GM21447 (cell line): ENCODE measurements at regions not wholly inside any gene's neighbourhood (a gene's known extent, or its start where the extent isn't known, plus 50 kb on each side); places are given as distances from the start of the nearest gene placed in this dataset.

Experiments used
- ATAC-seq: cut with Tn5 transposase; IDR thresholded peaks from one replicate; pipeline ENCODE4 v1.9.1; 2021; ENCODE audit not compliant: unreplicated experiment

DNA sequence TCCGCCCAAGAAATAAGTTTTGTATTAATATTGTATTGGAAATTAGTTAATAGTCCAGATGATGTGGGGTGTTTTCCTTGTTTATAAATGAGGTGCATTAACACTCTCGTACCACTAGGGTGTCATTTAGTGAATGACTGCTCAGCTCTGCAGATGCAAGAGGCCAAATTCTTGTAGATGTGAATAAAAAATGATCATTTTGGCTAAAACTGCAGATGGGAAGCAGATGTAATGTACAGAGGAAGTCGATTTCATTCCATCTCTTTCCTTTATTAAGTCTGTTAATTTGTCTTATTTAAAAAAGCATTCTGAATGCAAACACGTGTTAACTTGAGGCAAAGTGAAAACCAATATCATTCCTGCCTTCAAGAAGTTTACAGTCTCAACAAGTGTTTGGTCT, 108.1 kb downstream of the DHX15 start:
- ATAC-seq = no peak

DNA sequence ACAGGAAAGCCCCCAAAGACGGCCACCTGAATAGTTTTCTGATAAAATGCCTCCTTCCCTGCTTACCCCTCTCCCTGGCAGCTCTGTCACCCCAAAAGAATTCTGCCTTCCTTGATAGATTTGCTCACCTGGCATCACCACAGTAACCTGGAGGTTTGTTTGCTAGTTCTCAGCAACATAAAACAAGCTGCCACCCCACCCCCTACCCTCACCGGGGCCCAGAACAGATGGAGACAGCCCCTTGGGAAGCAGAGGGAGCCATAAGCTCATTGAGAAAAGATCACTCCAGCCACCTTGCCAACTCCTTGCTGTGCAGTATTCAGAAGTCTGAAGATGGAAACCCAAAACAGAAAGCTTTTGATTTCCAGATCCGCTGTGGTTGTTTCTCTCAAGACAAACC, 108.6 kb downstream of the DHX15 start:
- no peak for ATAC-seq

DNA sequence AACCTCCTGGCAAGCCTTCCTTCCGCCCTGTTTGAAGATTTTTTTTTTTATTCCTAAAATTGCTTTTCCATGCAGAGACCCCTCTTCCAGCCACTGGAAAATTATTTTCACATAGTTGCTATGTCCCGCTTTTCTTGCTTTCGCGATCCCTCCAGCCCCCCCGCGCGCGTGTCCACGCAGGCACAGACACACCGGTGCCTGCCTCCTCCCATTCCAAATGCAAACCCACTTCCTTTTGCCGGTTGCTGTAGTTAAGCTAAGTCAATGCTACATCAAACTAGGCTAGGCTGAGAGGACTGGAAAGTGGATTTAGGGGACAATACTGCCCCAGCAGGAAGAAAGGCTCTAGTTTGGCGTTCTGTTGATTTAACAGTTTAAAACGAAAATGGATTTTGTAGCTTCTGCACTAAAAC, 111.0 kb downstream of the DHX15 start:
- no peak for ATAC-seq

DNA sequence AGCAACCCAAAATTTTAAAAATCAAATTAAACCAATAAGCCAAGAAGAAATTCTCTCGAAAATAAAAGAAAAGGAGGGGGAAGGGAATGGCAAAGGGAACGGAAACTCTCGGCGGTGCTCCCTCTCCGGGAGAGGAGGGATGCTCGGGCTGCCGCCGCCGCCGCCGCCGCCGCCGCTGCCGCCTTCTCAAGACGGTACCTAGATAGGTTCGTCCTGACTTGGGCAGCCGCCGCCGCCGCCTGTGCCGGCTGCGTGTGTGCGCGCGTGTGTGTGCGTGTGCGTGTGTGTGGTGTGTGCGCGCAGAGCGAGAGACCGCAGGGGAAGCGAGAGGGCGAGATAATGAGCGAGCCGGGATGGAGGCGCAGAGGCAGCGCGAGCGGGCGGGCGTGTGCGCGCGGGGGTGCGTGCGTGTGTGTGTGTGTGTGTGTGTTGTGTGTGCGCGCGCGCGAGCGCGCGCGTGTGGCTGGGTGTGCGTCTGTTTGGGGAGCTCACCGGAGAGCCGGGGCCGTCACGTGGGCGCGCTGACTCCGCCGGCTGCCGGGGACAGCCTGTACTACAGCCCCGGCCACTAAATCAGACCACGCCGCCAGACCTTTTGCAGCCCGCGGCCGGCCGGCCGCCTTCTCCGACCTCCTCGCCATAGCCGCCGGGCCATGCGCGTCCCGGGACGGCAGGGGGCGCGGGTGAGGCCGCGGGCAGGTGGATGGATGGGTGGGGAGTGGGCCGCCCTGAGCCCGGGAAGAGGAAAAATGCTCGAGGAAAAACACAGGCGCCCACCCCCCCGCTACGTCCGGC, 111.6 kb downstream of the DHX15 start:
- ATAC-seq = peak; percentile 66

DNA sequence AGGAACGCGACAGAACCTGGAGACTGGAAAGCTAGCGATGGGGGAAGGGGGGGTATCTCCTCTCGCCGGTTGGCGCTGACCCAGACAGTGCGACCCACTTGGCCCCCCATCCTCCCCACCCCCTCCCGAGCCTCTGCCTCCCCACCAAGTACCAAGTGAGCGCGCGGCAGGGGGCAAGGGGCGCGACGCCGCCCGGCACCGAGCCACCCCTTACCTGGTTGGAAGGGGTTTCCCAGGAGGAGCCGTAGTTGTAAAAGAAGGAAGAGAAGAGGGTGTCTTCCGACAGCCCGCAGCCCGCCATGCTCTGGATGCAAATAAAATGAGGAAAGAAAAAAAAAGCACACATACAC, 112.2 kb downstream of the DHX15 start:
- no peak for ATAC-seq

DNA sequence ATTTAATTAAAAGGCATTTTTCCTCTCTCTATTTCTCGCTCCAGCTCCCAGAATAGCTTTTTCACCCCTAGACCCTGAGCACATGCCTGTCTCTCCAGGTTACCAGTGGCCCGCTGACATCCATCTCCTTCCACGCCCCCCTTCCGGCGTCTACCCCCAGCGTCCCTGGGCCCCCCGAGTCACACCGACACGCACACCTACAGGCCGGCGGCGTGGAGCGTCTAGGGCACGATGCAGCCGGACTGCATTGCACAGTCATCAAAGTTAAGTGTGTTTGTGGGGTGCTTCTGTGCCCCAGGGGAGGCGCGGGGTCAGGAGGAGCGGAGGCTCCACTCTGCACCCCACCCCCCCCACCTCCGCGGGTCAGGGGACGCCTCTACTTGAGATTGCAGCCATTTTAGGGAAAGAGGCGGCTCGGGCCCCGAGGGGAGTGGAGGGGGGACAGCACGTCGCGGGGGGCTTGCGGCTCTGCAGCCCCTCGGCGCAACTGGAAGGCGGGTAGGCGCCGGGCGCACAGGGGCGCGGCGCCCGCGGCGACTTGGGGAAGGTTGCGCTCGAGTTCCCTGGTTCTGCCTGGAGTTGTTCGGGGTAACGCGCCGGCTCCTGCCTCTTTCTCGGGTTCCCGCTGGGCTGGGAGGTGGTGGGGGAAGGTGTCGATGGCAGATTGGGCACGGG, 112.7 kb downstream of the DHX15 start:
- no peak for ATAC-seq

DNA sequence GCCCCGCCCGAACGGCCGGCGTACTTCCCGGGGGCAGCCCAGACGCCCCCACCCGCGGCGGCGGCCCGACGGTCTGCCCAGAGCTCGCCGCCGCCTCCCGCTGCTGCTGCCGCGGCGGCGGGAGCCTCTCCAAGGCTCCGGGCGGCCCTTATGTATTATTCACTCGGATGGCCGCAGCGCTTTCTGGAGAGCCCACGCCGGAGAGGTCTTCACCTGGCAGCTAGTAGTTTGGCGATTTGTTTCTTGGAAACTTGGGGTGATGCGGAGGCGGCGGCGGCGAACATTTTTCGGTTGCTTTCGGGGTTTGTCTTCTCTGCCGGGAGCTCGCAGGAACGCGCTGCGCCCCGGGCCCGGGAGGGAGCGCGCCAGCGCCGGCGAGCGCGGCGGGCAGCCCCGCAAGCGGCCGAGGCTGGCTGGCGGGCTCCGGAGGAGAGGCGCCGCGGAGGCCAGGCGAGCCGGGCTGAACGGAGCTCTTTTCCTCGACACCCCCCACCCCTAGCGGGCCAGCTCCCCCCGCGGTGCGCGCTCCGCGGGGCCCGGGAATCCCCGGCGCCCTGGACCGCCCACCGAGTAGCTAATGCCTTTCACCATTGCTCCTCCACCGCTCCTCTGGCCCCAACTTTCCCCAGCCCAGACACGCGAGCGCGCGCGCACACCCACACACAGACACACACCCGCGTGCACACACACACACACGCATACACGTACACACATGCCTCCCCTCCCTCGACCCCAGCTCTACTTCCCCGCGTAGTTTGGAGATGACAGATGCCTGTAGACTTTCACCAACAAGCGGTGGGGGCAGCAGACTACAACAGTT, 113.5 kb downstream of the DHX15 start:
- ATAC-seq = no peak

DNA sequence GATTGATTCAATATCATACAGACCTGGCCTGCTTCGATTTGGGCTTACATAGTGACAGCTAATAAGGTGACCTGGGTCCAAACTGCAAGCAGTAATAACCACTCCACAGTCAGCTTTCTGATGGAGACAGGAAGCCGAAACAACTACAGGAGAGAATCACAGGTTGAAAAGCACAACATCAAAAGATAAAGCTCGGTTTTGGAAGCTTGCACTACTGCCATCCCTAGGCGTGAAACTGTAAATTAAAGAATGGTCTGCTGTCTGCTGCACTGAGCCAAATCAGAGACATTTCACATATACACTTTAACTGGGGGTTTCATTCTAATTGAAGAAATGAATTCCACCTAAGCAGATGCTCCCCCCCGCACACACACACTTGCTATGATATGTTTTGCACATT, 116.3 kb downstream of the DHX15 start:
- no peak for ATAC-seq

DNA sequence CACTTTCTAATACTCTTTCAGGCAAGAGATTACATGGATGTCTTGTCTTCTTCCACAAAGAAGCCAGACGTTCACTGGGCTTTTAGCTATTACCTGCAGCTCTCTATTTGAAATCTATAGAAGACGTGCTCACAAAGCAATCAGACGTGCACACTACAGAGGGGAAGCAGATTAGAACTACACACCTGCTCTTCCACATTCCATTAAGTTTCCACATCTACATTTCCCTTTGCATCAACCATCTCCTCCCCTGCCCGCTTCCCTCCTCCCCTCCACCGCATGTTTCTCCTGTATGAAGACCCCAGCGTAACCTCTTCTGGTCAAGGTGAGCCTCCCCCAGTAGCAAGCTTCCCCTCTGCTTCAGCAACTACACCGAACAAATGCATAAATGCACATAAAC, 119.8 kb downstream of the DHX15 start:
- ATAC-seq = no peak

DNA sequence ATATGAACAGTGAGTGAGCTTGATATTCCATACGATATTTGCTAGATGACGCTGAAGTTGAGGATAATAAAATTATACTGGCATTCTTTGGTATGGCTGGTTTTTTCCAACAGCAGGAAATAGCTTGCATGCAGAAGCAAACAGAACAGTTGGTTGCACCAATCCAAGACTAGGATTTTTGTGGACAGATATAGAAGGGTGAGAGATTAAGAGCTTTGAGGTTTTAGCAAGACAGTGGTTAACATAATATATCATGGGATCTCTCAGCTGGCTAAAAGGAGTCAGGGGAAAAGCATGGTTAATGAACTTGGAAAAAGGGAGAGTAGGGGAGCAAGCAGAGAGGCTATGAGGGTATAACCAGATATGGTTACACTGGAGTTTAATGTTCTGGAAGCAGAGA, 127.9 kb downstream of the DHX15 start:
- no peak for ATAC-seq

DNA sequence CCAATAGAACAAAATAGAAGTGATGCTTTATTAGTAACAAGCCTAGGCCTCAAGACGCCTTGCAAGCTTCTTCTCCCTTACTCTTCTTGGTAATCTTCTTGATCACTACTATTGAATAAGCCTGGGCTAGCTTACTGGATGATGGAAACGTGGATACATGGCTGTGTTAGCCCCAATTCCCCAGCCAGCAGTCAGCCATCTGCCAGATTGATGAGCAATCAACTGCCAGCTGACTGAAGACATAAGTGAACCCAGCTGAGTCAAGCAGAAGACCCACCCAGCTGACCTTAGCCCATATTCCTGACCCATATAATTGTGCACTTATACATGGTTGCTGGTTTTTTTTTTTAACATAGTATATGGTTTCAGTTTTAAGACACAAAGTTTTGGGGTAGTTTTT, 130.4 kb downstream of the DHX15 start:
- ATAC-seq = no peak

DNA sequence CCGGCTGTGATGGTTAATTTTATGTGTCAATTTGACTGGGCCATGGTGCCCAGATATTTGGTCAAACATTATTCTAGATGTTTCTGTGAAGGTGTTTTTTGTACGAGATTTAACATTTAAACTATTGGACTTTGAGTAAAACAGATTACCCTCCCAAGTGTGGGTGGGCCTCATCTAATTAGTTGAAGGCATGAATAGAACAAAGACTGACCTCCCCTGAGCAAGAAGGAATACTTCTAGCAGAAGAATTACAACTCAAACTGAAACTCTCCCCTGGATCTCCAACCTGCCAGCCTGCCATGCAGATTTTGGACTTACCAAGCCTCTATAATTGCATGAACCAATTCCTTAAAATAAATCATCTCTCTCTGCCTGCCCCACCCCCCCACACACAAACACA, 132.5 kb downstream of the DHX15 start:
- ATAC-seq = no peak

DNA sequence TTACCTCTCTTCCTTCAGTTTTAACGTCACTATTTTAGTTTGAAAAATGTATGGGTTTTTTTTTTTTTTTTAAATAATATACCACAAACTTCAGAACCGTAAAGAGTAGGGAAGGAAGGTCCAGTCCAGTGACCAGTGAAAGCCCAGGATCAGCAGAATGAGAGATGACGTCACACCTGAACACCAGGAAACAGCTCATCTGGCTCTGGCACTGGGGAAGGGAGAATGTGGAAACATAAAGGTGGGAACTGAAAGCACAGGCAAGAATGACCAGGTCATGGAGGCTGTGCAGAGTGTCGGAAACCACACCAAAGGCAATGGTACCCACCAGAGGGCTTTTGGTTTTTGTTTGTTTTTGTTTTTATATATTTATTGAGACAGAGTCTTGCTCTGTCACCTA, 141.2 kb downstream of the DHX15 start:
- no peak for ATAC-seq

DNA sequence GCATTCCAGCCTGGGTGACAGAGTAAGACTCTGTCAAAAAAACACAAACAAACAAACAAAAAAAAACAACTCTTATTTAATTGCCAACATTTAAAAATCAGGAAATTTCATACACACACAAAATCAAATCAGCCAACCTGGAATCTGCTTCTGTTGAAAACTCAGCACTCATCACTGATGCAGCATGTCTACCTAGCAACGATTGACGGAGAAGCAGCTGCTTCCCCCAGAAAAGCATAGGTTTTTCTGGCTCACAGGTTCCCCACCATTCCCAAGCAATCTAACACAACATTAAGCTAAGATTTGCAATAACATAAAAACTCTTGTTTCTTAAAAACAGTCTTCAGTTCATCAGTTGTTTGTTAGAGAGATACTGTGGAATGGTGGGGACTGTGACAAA, 143.6 kb downstream of the DHX15 start:
- ATAC-seq = no peak

DNA sequence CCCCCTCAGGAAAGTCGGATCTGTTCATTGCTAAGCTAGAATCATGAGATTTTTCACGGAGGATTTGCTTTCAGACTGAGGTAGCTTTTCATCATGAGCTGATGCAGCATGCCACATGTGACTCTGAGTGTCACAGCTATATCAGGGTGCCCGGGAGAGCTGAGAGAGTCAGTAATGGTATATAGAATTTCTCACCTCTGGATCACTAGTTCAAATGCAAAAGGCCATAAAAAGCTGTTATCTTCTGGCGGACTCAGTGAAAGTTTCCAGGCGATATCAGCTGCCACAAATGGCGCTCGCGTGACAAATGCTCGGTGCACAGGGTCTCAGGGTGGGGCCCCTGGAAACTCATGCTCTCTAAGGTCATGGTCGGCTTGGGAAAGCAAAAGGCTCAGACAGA, 150.1 kb downstream of the DHX15 start:
- ATAC-seq = no peak

DNA sequence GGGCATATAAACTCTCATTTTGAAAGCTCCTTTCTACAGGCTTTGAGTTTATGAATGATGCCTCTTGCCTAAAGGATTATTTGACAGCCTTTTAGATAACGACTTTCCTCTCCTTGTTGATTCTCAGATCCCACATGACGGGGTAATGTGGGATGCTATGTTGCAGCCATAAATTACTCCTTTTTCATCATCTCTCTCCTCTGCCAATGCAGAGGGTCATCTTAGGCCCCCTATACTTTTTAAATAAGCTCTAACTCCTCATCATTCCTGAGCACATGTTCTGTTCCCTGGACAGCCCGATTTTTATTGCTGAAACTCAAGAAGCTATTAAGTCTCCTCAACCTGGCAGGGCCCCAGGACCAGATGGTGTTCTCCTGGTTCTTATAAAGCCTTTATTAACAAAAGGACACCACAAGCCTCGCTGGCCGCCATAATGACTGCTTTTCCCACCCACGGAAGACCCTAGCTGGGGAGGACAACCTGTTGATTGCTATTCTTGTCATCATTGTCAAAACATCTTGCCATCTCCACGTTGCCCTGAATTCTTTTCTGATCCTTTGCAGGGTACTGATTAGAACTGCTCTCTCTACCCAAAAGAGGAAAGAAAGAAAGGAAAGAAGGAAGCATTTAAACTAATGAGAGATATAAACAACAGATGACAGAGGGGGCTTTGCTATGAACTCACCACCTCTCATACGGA, 150.7 kb downstream of the DHX15 start:
- no peak for ATAC-seq

DNA sequence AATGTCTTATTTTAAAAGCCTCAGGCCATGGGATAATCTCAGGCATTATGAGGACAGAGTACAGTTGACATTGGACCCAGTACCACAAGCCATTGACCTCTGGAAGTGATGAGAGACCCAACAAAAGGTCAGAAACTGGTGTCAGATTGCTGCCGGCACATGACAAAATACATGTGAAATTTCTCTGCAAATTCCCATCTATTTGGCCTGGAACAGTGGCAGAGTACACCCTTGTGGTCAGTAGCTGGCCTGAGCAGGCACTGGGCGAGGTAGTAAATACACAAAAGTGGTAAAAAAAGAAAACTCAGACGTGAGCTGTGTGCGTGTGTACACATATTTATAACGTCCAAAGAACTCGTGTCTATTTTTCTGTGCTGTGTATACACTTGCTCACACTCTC, 155.5 kb downstream of the DHX15 start:
- no peak for ATAC-seq

DNA sequence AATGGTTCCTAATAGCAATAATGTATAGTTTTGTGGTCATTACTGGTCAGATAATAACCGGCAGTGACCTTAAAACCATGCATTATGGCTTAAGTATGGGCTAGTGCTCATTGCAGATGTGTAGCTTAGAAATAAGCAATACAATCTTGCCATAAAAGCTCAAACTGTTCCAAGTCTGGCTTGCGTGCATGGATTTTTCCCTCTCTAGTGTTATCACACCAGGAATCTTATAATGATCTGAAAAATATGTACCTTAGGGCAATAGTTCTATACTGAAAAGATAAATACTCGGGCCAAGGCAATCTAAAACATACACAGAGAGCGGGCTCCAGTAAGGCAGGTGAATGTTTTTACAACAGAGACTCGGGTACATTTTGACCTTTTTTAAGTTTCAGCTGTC, 157.8 kb downstream of the DHX15 start:
- no peak for ATAC-seq

DNA sequence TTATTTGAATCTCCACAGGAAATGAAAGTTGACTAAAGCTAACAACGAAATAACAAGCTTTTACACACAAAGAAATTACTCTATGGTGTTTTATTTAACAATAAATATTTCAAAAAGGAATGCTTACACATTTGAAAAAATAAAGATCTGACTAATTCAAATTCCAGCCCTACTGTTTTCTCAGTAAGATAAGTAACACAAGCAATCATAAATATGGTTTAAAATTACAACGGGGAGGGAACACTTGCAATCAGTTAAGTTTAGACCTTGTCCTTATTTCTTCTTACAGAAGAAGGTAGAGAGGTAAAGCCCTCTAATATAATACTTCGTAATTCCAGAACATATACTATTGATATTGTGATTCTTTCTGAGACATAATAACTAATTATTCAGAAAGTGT, 158.5 kb downstream of the DHX15 start:
- no peak for ATAC-seq

DNA sequence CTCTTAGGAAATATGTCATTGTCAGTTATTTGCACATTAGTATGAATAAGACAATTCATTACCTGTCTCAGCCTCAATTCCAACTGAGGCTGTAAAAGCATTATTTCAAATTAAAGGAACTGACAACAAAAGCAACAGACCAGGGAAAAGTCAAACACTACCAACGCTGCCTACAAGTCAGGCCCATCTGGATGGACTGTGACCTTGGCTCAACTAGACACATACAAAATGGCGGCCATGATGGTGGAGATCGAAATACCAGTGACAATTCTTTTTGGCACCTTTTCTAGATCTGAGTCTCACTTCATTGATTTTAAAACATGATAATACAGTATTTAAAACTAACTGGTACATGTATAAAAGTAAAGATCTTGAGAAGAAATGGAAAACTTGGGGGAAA, 160.7 kb downstream of the DHX15 start:
- ATAC-seq = no peak

DNA sequence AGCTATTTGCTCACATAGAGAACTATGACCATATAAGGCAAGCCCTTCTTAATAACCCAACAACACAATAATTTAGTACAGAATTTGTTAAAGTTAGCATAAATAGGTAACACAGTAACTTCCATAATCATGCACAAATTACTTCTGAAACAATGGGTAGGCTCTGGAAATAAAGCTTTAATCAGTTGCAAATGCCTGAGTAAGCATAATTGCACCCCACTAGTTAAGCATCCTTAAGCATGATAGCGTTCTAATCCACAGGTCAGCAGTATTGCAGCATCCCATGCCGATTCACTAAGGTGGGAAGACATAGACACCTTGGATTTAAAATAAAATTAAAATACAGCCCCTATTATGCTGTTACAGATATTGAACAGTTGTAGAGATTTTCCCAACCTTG, 161.7 kb downstream of the DHX15 start:
- no peak for ATAC-seq
